Transverse colon (tissue), 3 donors: ENCODE measurements at regions not wholly inside any gene's neighbourhood (a gene's known extent, or its start where the extent isn't known, plus 50 kb on each side); places are given as distances from the start of the nearest gene placed in this dataset.

Source experiments
- CTCF ChIP-seq, 5 experiments: fragments of 200-600 bp in 3 of 5; fragments of 450-650 bp in 2 of 5; sonication (generic) in 3 of 5; IDR thresholded peaks; 1 replicate in 2 of 5; 2 replicates in 3 of 5; pipeline ENCODE4 v1.5.1; 2016 to 2017; ENCODE audit warnings: antibody characterized with exemption in 5 of 5, inconsistent platforms in 3 of 5, mild to moderate bottlenecking in 2 of 5, moderate library complexity in 1 of 5
- EP300 ChIP-seq: sonication (generic); formaldehyde crosslinking; IDR thresholded peaks from one replicate; pipeline ENCODE4 v1.6.1; 2017; ENCODE audit warnings: antibody characterized with exemption, low read depth

GRCh38 chr3:31213869-31214486 lies 318.7 kb upstream of the STT3B start:
- TF ChIP-seq CTCF (IDR thresholded peaks at IDR 0.05) = no peak
- TF ChIP-seq EP300 = no peak
